Keratinocyte (primary cell): ENCODE measurements at regions not wholly inside any gene's neighbourhood (a gene's known extent, or its start where the extent isn't known, plus 50 kb on each side); places are given as distances from the start of the nearest gene placed in this dataset.

ENCODE experiments used
- CTCF ChIP-seq, 3 experiments: IDR thresholded peaks in 1 of 3; conservative IDR thresholded peaks in 1 of 3; optimal IDR thresholded peaks in 1 of 3; 2 replicates in 2 of 3; 3 replicates in 1 of 3; pipeline versions ENCODE3 to v1.5.1; 2011; ENCODE audit warnings: low read length in 3 of 3, mild to moderate bottlenecking in 3 of 3, moderate library complexity in 2 of 3, control low read depth in 1 of 3, inconsistent platforms in 1 of 3; ENCODE audit not compliant: insufficient read depth in 2 of 3; ENCODE audit errors: extremely low read depth in 1 of 3
- EZH2 ChIP-seq: IDR thresholded peaks from one replicate; pipeline ENCODE4 v1.6.1; 2012; ENCODE audit warnings: inconsistent platforms, mild to moderate bottlenecking, low read length, moderate library complexity

- TF ChIP-seq CTCF (optimal IDR thresholded peaks at IDR 0.05 in 1 of 3, IDR thresholded peaks at IDR 0.05 in 1 of 3, conservative IDR thresholded peaks at IDR 0.05 in 1 of 3; ENCODE audit: extremely low read depth in 1 of 3, insufficient read depth in 2 of 3, low read length in 3 of 3): no peak
- no peak for TF ChIP-seq EZH2
Measured at GRCh38 chr13:106102786-106103185, 432.7 kb downstream of the EFNB2 start.
